ENCODE measurements at regions not wholly inside any gene's neighbourhood (a gene's known extent, or its start where the extent isn't known, plus 50 kb on each side); places are given as distances from the start of the nearest gene placed in this dataset.

GRCh38 chr1:90308421-90308820 lies 313.5 kb downstream of the ZNF326 start:
- DNase-seq (ENCODE audit: low read depth, low spot score), result no peak

GRCh38 chr1:90305577-90305976 lies 310.7 kb downstream of the ZNF326 start:
- intact Hi-C loops (cut with micrococcal nuclease), result no loop called here
- Histone ChIP-seq H3K27ac (ENCODE audit: insufficient read depth, low read depth, low read length) (no peak overlapping the region), H3K4me2 (ENCODE audit: insufficient read depth, low read length) (no peak overlapping the region), H2AFZ (ENCODE audit: low read depth, low read length) (no peak overlapping the region), H3K4me1 (ENCODE audit: control insufficient read depth, extremely low read depth, insufficient read depth, low read length) (no peaks in the 10 kb centered on the region), H3K9me1 (replicated peaks; ENCODE audit: control insufficient read depth, extremely low read depth, insufficient read depth, low read length) (no peaks in the 10 kb centered on the region), H3K9ac (replicated peaks; ENCODE audit: extremely low read depth, insufficient read depth, low read length) (no peak overlapping the region), H3K27me3 (ENCODE audit: control insufficient read depth in 2 of 2, insufficient read depth in 2 of 2, low read length in 2 of 2) (no peaks in the 10 kb centered on the region), H3K4me3 (replicated peaks in 1 of 3; ENCODE audit: insufficient read depth in 1 of 3, low read depth in 1 of 3, low read length in 3 of 3) (no peak overlapping the region), H4K20me1 (replicated peaks; ENCODE audit: control insufficient read depth, extremely low read depth, insufficient read depth, low read length) (no peaks in the 10 kb centered on the region), H3K79me2 (ENCODE audit: control insufficient read depth, insufficient read depth, low read length) (no peaks in the 10 kb centered on the region), H3K9me3 (replicated peaks; ENCODE audit: control insufficient read depth, insufficient read depth, low read length) (no peaks in the 10 kb centered on the region), H3K36me3 (ENCODE audit: control insufficient read depth in 2 of 2, extremely low read depth in 1 of 2, insufficient read depth in 2 of 2, low read length in 2 of 2) (no peaks in the 10 kb centered on the region)
- dilution Hi-C loops (cut with MboI; ENCODE audit: extremely low pct_ligation_motif_present, low sequenced_read_pairs), result no loop called here
- DNase-seq (ENCODE audit: low read depth, low spot score) (no peak), FAIRE-seq (no peak)
- no TSS peak for BruUV-seq (replicated peaks)
- TF ChIP-seq GATA2 (IDR thresholded peaks at IDR 0.05; ENCODE audit: insufficient read depth, insufficient read length, low read depth, low read length), result no peak
- CTCF ChIA-PET, result no interaction called here
- POLR2A ChIA-PET, result no interaction called here

More at GRCh38 chr1:90308421-90308820, 313.5 kb downstream of the ZNF326 start:
- Histone ChIP-seq H3K9me3 (replicated peaks; ENCODE audit: control insufficient read depth, insufficient read depth, low read length) (no peaks in the 10 kb centered on the region), H3K79me2 (ENCODE audit: control insufficient read depth, insufficient read depth, low read length) (no peaks in the 10 kb centered on the region), H3K27ac (ENCODE audit: insufficient read depth, low read depth, low read length) (no peak overlapping the region), H4K20me1 (replicated peaks; ENCODE audit: control insufficient read depth, extremely low read depth, insufficient read depth, low read length) (no peaks in the 10 kb centered on the region), H3K36me3 (ENCODE audit: control insufficient read depth in 2 of 2, extremely low read depth in 1 of 2, insufficient read depth in 2 of 2, low read length in 2 of 2) (no peaks in the 10 kb centered on the region), H3K9me1 (replicated peaks; ENCODE audit: control insufficient read depth, extremely low read depth, insufficient read depth, low read length) (no peaks in the 10 kb centered on the region), H3K4me2 (ENCODE audit: insufficient read depth, low read length) (no peak overlapping the region), H3K4me3 (replicated peaks in 1 of 3; ENCODE audit: insufficient read depth in 1 of 3, low read depth in 1 of 3, low read length in 3 of 3) (no peak overlapping the region), H3K4me1 (ENCODE audit: control insufficient read depth, extremely low read depth, insufficient read depth, low read length) (no peaks in the 10 kb centered on the region), H3K27me3 (ENCODE audit: control insufficient read depth in 2 of 2, insufficient read depth in 2 of 2, low read length in 2 of 2) (no peaks in the 10 kb centered on the region), H2AFZ (ENCODE audit: low read depth, low read length) (no peak overlapping the region), H3K9ac (replicated peaks; ENCODE audit: extremely low read depth, insufficient read depth, low read length) (no peak overlapping the region)
- intact Hi-C loops (cut with micrococcal nuclease) (no loop called here), dilution Hi-C loops (cut with MboI; ENCODE audit: extremely low pct_ligation_motif_present, low sequenced_read_pairs) (no loop called here)
- ChIA-PET POLR2A (no interaction called here), CTCF (no interaction called here)
- no peak for TF ChIP-seq GATA2 (IDR thresholded peaks at IDR 0.05; ENCODE audit: insufficient read depth, insufficient read length, low read depth, low read length)
- TF ChIP-seq JUN (IDR thresholded peaks at IDR 0.05; ENCODE audit: borderline replicate concordance, insufficient read depth, insufficient read length, low read depth), result no peak
- no peak for TF ChIP-seq MAX (IDR thresholded peaks at IDR 0.05; ENCODE audit: insufficient read depth, insufficient read length)
- TF ChIP-seq MYC (IDR thresholded peaks at IDR 0.05; ENCODE audit: low read depth, low read length), result no peak
- TF ChIP-seq FOS (IDR thresholded peaks at IDR 0.05; ENCODE audit: borderline replicate concordance, insufficient read depth, low read length), result no peak
- TF ChIP-seq POLR2AphosphoS5 (IDR thresholded peaks at IDR 0.05; ENCODE audit: insufficient read depth, low read depth, low read length), result no peak
- TF ChIP-seq POLR2A (IDR thresholded peaks at IDR 0.05; ENCODE audit: low read depth, low read length), result no peak
- no peak for TF ChIP-seq EZH2 (IDR thresholded peaks at IDR 0.05; ENCODE audit: borderline replicate concordance, low read depth, low read length, severe bottlenecking)
- no TSS peak for BruUV-seq (replicated peaks)
- FAIRE-seq, result no peak

All from endothelial cell of umbilical vein (primary cell).